ENCODE measurements at regions not wholly inside any gene's neighbourhood (a gene's known extent, or its start where the extent isn't known, plus 50 kb on each side); places are given as distances from the start of the nearest gene placed in this dataset.

DNA sequence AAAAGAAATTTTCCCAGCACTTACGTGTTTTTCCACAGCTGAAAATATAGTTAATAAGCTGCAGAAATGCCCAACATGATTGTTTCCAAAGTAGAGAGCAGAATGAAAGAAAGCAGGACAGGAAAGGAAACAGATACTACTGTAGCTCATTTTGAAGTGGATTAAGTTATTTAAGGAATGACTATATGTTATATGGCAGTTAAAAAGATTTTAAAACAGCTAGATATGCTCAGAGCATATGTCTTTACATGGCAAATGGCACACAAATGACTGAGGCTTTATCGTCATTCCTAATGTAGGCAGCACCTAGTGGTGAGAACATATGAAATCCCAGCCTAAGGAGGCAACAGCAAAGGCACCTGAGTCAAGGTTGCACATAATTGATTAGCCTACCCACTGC lies 106.6 kb upstream of the SEMA6D start:
- Histone ChIP-seq H3K27ac (ENCODE audit: control insufficient read depth, insufficient read depth) (no peak overlapping the region), H3K4me3 (no peak overlapping the region), H3K4me2 (ENCODE audit: control insufficient read depth, insufficient read depth) (no peak overlapping the region), H3K9ac (ENCODE audit: control insufficient read depth, insufficient read depth, low read length) (no peak overlapping the region), H3K9me3 (replicated peaks; ENCODE audit: control insufficient read depth, insufficient read depth, low read length) (no peaks in the 10 kb centered on the region), H3K27me3 (replicated peaks in 1 of 2; ENCODE audit: control insufficient read depth in 2 of 2, insufficient read depth in 2 of 2, low read length in 1 of 2) (no peaks in the 10 kb centered on the region), H3K36me3 (ENCODE audit: control insufficient read depth in 2 of 2, insufficient read depth in 2 of 2, low read length in 1 of 2) (no peaks in the 10 kb centered on the region), H3K4me1 (ENCODE audit: control insufficient read depth, insufficient read depth, low read length) (no peaks in the 10 kb centered on the region), H3K79me2 (ENCODE audit: control insufficient read depth, insufficient read depth, low read length) (no peaks in the 10 kb centered on the region), H4K20me1 (ENCODE audit: control insufficient read depth, insufficient read depth) (no peaks in the 10 kb centered on the region), H2AFZ (ENCODE audit: control insufficient read depth, low read depth, low read length) (no peak overlapping the region)
- SMC1A ChIA-PET (ENCODE audit: uncharacterized antibody, unreplicated experiment) = no interaction called here
- RAD21 ChIA-PET (ENCODE audit: unreplicated experiment) = no interaction called here
- FAIRE-seq (no peak), DNase-seq (ENCODE audit: low read depth, low spot score) (no peak), ATAC-seq (no peak)
- POLR2A ChIA-PET = no interaction called here
- in situ Hi-C loops (cut with MboI) (no loop called here), intact Hi-C loops (cut with micrococcal nuclease; ENCODE audit: unreplicated experiment) (no loop called here)
- CTCF ChIA-PET = no interaction called here
- BruUV-seq (replicated peaks) = no TSS peak
- WGBS (ENCODE audit: insufficient coverage, insufficient replicate concordance, low lambda C conversion rate, missing lambda C conversion rate) = 0% methylated on average over 2 of the region's 2 CpGs
- TF ChIP-seq HDAC2 (IDR thresholded peaks at IDR 0.05) (no peak), BCL11A (IDR thresholded peaks at IDR 0.05; ENCODE audit: low read depth, low read length) (no peak), NFXL1 (IDR thresholded peaks at IDR 0.05; ENCODE audit: borderline replicate concordance) (no peak), CEBPB (IDR thresholded peaks at IDR 0.05; ENCODE audit: borderline replicate concordance in 1 of 2, low read depth in 2 of 2, low read length in 2 of 2) (no peak), ASH2L (IDR thresholded peaks at IDR 0.05; ENCODE audit: borderline replicate concordance, low read depth) (no peak), NR2C2 (IDR thresholded peaks at IDR 0.05; ENCODE audit: borderline replicate concordance, control insufficient read depth, insufficient read length, low read depth) (no peak), ZNF217 (IDR thresholded peaks at IDR 0.05) (no peak), MEF2B (IDR thresholded peaks at IDR 0.05; ENCODE audit: partially characterized antibody, poor library complexity, severe bottlenecking) (no peak), IKZF1 (conservative IDR thresholded peaks at IDR 0.05) (no peak), MYC (IDR thresholded peaks at IDR 0.05; ENCODE audit: insufficient read depth, insufficient read length, insufficient replicate concordance, low read length, severe bottlenecking) (no peak), POU2F2 (IDR thresholded peaks at IDR 0.05; ENCODE audit: borderline replicate concordance, low read depth, low read length) (no peak), HSF1 (IDR thresholded peaks at IDR 0.05; ENCODE audit: low read depth, low read length) (no peak), SMARCA5 (IDR thresholded peaks at IDR 0.05) (no peak), BRCA1 (IDR thresholded peaks at IDR 0.05; ENCODE audit: low read depth, low read length) (no peak), STAT1 (conservative IDR thresholded peaks at IDR 0.05) (no peak), SRF (IDR thresholded peaks at IDR 0.05; ENCODE audit: low read depth in 2 of 2, low read length in 2 of 2) (no peak)
- TF ChIP-seq, protein P1, sequence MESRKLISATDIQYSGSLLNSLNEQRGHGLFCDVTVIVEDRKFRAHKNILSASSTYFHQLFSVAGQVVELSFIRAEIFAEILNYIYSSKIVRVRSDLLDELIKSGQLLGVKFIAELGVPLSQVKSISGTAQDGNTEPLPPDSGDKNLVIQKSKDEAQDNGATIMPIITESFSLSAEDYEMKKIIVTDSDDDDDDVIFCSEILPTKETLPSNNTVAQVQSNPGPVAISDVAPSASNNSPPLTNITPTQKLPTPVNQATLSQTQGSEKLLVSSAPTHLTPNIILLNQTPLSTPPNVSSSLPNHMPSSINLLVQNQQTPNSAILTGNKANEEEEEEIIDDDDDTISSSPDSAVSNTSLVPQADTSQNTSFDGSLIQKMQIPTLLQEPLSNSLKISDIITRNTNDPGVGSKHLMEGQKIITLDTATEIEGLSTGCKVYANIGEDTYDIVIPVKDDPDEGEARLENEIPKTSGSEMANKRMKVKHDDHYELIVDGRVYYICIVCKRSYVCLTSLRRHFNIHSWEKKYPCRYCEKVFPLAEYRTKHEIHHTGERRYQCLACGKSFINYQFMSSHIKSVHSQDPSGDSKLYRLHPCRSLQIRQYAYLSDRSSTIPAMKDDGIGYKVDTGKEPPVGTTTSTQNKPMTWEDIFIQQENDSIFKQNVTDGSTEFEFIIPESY (IDR thresholded peaks at IDR 0.05) = no peak
- TF ChIP-seq, protein P2, sequence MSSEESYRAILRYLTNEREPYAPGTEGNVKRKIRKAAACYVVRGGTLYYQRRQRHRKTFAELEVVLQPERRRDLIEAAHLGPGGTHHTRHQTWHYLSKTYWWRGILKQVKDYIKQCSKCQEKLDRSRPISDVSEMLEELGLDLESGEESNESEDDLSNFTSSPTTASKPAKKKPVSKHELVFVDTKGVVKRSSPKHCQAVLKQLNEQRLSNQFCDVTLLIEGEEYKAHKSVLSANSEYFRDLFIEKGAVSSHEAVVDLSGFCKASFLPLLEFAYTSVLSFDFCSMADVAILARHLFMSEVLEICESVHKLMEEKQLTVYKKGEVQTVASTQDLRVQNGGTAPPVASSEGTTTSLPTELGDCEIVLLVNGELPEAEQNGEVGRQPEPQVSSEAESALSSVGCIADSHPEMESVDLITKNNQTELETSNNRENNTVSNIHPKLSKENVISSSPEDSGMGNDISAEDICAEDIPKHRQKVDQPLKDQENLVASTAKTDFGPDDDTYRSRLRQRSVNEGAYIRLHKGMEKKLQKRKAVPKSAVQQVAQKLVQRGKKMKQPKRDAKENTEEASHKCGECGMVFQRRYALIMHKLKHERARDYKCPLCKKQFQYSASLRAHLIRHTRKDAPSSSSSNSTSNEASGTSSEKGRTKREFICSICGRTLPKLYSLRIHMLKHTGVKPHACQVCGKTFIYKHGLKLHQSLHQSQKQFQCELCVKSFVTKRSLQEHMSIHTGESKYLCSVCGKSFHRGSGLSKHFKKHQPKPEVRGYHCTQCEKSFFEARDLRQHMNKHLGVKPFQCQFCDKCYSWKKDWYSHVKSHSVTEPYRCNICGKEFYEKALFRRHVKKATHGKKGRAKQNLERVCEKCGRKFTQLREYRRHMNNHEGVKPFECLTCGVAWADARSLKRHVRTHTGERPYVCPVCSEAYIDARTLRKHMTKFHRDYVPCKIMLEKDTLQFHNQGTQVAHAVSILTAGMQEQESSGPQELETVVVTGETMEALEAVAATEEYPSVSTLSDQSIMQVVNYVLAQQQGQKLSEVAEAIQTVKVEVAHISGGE (CRISPR knock-in tag; IDR thresholded peaks at IDR 0.05) = no peak
- TF ChIP-seq, protein P3, sequence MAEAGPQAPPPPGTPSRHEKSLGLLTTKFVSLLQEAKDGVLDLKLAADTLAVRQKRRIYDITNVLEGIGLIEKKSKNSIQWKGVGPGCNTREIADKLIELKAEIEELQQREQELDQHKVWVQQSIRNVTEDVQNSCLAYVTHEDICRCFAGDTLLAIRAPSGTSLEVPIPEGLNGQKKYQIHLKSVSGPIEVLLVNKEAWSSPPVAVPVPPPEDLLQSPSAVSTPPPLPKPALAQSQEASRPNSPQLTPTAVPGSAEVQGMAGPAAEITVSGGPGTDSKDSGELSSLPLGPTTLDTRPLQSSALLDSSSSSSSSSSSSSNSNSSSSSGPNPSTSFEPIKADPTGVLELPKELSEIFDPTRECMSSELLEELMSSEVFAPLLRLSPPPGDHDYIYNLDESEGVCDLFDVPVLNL (IDR thresholded peaks at IDR 0.05; ENCODE audit: low read depth, low read length) = no peak

Measured in GM12878 (cell line).